Psoas muscle (tissue), 7 donors: ENCODE measurements at regions not wholly inside any gene's neighbourhood (a gene's known extent, or its start where the extent isn't known, plus 50 kb on each side); places are given as distances from the start of the nearest gene placed in this dataset.

Experiments
- ATAC-seq, 4 donors: fragments of 200-7000 bp; cut with Tn5 transposase; one replicate each; pipeline ENCODE4 v1.9.1; 2020; ENCODE audit warnings: moderate library complexity in 3 of 4, mild to moderate bottlenecking in 2 of 4
- DNase-seq, 2 donors: peaks; one replicate each; pipeline ENCODE4 v3.0.0-alpha.2; 2020
- H3K27ac ChIP-seq: fragments of 200-600 bp; one replicate; pipeline ENCODE4 v1.8.0; 2022
- H3K27me3 ChIP-seq, 3 donors: fragments of 200-600 bp in 1 of 3; one replicate each; pipeline versions ENCODE4 v1.6.1 to v1.8.0; 2013 to 2022; ENCODE audit warnings: low read length in 2 of 3, mild to moderate bottlenecking in 2 of 3, moderate library complexity in 1 of 3; ENCODE audit not compliant: insufficient read depth in 3 of 3
- H3K36me3 ChIP-seq, 2 donors: fragments of 200-600 bp in 1 of 2; one replicate each; pipeline versions ENCODE4 v1.6.1 to v1.8.0; 2013 to 2022; ENCODE audit warnings: low read depth in 1 of 2, mild to moderate bottlenecking in 1 of 2, moderate library complexity in 1 of 2; ENCODE audit not compliant: insufficient read depth in 1 of 2
- H3K4me1 ChIP-seq: fragments of 200-600 bp; one replicate; pipeline ENCODE4 v1.8.0; 2022
- H3K4me3 ChIP-seq: fragments of 200-600 bp; one replicate; pipeline ENCODE4 v1.8.0; 2022; ENCODE audit warnings: mild to moderate bottlenecking
- H3K9me3 ChIP-seq: fragments of 200-600 bp; one replicate; pipeline ENCODE4 v1.8.0; 2022
- WGBS, 3 donors: extraction: QIAGEN DNeasy Blood & Tissue Kit; methylation state at CpG; one replicate each; pipeline versions ENCODE4 v1.1.6 to v1.1.7; 2013; 5-methylcytosine and 5-hydroxymethylcytosine counted together
- intact Hi-C, 2 donors: fragments of 100-400 bp; cut with DNase I; formaldehyde crosslinking; loops; one replicate each; pipeline versions ENCODE4 v1.11.0 to v1.14.2; 2022
- TF ChIP-seq, protein P1 (sequence below): fragments of 200-600 bp; IDR thresholded peaks from one replicate; pipeline ENCODE4 v1.8.0; 2022; ENCODE audit warnings: antibody characterized with exemption
- donor health status: healthy with polysubstance abuse.
- donor health status: DM: no; HTN: no; CAD: no; lungs with moderate emphysema.
- donor health status: Bipolar disorder and iron deficiency.
- donor health status: healthy.
- donor health status: DM: yes; HTN: yes; CAD: no.
- donor health status: DM: no; HTN: no; CAD: no.
- donor health status: DM: yes; HTN: yes; CAD: no.

DNA sequence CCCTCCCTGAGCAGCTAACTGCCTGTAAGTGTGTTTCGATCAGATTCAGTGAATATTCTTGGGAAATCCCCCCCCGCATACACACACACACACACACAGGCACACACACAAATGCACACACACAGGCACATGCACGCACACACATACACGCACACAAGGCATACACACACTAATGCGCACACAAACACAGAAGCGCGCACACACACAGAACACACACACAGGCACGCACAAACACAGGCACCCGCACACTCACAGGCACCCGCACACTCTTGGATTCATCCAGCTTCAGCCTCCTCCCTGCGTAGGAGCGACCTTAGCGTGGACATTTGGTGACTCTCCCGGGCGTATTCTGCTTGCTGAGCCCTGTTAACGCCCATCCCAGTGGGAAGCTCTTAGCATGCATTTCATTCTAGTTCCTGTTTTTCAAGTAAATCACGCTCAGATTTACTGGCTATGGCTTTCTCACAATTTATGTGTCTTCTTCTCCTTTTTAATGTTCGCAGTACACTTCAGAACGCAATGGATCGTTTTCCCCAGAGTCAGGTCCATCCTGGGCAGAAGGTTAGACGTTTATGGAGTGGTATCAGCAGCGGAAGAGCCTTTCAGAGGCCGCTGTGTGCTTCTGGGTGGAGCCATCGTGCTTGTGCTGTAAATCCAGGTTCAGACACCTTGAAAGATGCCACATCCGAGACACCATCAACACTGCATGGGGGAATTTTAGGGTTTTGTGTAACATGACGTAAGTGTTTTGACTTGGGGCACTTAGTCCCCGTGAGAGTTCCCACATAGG lies 656.6 kb downstream of the GALR1 start:
- Histone ChIP-seq H3K4me3 (no peak overlapping the region), H3K27ac (no peak overlapping the region), H3K36me3 (no peaks in the 10 kb centered on the region), H3K9me3 (no peaks in the 10 kb centered on the region), H3K4me1 (no peaks in the 10 kb centered on the region), H3K27me3 (no peaks in the 10 kb centered on the region)
- no peak for ATAC-seq
- no peak for DNase-seq
- intact Hi-C loops, result no loop called here
- WGBS, 3 donors, result 73 to 78% (median 77%) methylated on average over 27 of the region's 27 CpGs
- TF ChIP-seq, protein P1, sequence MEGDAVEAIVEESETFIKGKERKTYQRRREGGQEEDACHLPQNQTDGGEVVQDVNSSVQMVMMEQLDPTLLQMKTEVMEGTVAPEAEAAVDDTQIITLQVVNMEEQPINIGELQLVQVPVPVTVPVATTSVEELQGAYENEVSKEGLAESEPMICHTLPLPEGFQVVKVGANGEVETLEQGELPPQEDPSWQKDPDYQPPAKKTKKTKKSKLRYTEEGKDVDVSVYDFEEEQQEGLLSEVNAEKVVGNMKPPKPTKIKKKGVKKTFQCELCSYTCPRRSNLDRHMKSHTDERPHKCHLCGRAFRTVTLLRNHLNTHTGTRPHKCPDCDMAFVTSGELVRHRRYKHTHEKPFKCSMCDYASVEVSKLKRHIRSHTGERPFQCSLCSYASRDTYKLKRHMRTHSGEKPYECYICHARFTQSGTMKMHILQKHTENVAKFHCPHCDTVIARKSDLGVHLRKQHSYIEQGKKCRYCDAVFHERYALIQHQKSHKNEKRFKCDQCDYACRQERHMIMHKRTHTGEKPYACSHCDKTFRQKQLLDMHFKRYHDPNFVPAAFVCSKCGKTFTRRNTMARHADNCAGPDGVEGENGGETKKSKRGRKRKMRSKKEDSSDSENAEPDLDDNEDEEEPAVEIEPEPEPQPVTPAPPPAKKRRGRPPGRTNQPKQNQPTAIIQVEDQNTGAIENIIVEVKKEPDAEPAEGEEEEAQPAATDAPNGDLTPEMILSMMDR, result no peak

DNA sequence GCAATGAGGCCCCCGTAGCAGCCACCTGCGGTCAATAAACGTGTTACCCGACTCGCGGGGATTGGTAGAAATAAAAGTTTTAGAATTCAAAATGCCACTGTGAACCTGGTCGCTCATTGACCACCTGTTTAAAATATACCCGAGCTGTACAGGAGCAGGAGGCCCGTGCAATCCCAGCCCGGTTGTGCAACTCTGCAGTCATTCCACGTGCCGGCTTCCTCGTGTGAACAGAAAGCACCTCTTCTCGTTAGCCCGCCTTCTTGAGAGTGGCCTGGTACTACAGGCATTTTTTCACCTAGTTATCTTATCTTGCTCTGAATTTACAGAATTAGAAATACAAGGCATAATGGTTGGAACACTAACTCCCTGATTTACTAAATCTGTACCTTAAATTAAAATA lies 660.7 kb downstream of the GALR1 start:
- DNase-seq (no peak), ATAC-seq (no peak)
- 91 to 95% (median 91%) methylated on average over 15 of the region's 15 CpGs for WGBS, 3 donors
- no peaks in the 10 kb centered on the region for H3K9me3 ChIP-seq
- peaks cover 0 to 4% (median 0%) of the 10 kb centered on the region in 3 donors for H3K27me3 ChIP-seq
- intact Hi-C loops, result no loop called here
- no peak overlapping the region for H3K4me3 ChIP-seq
- no peak overlapping the region for H3K27ac ChIP-seq
- H3K4me1 ChIP-seq, result no peaks in the 10 kb centered on the region
- TF ChIP-seq, protein P1, result no peak
- H3K36me3 ChIP-seq, result no peaks in the 10 kb centered on the region

DNA sequence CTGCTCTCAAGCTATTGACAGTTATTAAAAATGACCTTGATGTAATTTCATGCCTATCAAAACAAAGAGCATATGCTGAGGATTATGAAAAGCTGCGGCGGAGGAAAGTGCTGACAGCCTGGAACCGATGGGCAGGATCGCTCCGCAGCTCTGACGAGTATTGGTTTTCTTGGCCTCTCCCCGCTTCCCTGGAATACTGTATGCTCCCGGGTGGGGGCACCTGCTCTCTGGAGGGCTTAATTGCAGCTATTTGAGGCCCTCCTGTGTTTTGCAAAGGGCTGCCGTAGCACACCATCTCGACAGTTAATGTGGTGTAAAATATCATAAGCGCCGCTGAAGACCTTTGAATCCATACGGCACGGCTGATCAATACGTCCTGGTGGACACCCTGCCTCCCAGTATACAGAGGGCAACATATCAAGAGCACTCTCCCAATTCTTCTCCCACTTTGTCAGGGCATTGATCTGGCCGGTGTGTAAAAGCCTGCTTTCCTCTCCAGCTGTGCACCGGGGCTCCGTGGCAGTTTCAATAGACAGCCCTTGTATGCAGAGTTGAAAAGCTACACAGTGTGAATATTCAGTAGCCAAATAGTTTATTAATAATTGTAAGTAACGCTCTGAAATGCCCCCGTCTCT lies 662.4 kb downstream of the GALR1 start:
- no peak for DNase-seq
- H3K9me3 ChIP-seq, result no peaks in the 10 kb centered on the region
- H3K27me3 ChIP-seq, result peaks cover 0 to 4% (median 0%) of the 10 kb centered on the region in 3 donors
- H3K27ac ChIP-seq, result no peak overlapping the region
- WGBS, 3 donors, result 25 to 30% (median 28%) methylated on average over 20 of the region's 20 CpGs
- TF ChIP-seq, protein P1, result no peak
- ATAC-seq, result no peak
- no peaks in the 10 kb centered on the region for H3K36me3 ChIP-seq
- intact Hi-C loops, result no loop called here
- H3K4me3 ChIP-seq, result no peak overlapping the region
- H3K4me1 ChIP-seq, result no peaks in the 10 kb centered on the region

DNA sequence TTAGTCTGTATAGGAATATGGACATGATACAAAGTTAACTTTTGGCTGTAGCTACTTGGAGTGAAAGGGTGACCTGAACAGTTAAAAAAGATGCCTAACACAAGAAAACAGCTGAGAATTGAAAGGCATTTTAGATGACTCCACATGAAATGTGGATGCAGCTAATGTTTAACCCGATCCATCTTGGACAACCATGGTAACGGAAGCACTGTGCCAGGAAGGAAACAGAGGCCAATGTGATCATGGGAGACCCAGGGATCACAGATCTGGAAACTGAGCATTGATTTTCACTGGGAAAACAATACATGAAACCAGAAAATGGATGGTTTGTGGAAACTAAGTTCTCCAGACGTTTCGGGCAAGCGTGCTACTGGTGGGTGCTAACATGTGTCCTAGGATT lies 669.1 kb downstream of the GALR1 start:
- Histone ChIP-seq H3K9me3 (no peaks in the 10 kb centered on the region), H3K27ac (no peak overlapping the region), H3K4me1 (no peaks in the 10 kb centered on the region), H3K36me3 (no peaks in the 10 kb centered on the region), H3K27me3 (no peaks in the 10 kb centered on the region), H3K4me3 (no peak overlapping the region)
- 59 to 76% (median 71%) methylated on average over 5 of the region's 5 CpGs for WGBS, 3 donors
- intact Hi-C loops, result no loop called here
- TF ChIP-seq, protein P1, result no peak
- no peak for DNase-seq
- ATAC-seq, result no peak
